OCI-LY3 (cell line): ENCODE measurements at regions not wholly inside any gene's neighbourhood (a gene's known extent, or its start where the extent isn't known, plus 50 kb on each side); places are given as distances from the start of the nearest gene placed in this dataset.

Experiments
- EZH2phosphoT487 ChIP-seq: fragments of 200-600 bp; shearing (Covaris generic); IDR thresholded peaks from 2 replicates; pipeline ENCODE4 v1.6.1; 2018; ENCODE audit warnings: antibody characterized with exemption, mixed run types, low read depth
- TF ChIP-seq, protein P1 (sequence below): fragments of 200-600, 300-600 bp; sonication (generic); IDR thresholded peaks from 2 replicates; pipeline ENCODE4 v1.5.1; 2014; ENCODE audit warnings: antibody characterized with exemption, low read length, low read depth

DNA sequence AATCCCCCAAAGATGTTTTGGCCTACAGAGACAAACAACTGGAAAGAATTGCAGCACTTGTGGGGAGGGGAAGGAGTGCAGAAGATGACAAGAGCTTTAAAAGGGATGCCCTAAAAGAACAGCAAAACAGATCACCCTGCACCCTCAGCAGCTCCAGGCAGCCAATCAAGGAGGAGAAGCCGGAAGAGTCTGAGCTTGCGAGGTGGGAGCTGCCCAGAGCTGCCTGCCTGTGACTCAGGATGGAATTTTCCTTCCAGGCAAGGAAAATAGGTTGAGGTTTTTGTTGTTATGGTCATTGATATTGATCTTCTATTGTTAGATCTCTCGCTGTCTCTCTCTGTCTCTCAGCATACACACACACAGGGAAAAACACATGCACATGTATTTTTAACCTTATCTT is 70.3 kb upstream of the MAP1B start:
- TF ChIP-seq, protein P1, sequence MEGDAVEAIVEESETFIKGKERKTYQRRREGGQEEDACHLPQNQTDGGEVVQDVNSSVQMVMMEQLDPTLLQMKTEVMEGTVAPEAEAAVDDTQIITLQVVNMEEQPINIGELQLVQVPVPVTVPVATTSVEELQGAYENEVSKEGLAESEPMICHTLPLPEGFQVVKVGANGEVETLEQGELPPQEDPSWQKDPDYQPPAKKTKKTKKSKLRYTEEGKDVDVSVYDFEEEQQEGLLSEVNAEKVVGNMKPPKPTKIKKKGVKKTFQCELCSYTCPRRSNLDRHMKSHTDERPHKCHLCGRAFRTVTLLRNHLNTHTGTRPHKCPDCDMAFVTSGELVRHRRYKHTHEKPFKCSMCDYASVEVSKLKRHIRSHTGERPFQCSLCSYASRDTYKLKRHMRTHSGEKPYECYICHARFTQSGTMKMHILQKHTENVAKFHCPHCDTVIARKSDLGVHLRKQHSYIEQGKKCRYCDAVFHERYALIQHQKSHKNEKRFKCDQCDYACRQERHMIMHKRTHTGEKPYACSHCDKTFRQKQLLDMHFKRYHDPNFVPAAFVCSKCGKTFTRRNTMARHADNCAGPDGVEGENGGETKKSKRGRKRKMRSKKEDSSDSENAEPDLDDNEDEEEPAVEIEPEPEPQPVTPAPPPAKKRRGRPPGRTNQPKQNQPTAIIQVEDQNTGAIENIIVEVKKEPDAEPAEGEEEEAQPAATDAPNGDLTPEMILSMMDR = no peak
- no peak for TF ChIP-seq EZH2phosphoT487
